GM19240 (cell line): ENCODE measurements at regions not wholly inside any gene's neighbourhood (a gene's known extent, or its start where the extent isn't known, plus 50 kb on each side); places are given as distances from the start of the nearest gene placed in this dataset.

ENCODE experiments used
- DNase-seq: peaks from one replicate; pipeline ENCODE4 v3.0.0; 2011; ENCODE audit warnings: low spot score; ENCODE audit not compliant: insufficient read length

DNA sequence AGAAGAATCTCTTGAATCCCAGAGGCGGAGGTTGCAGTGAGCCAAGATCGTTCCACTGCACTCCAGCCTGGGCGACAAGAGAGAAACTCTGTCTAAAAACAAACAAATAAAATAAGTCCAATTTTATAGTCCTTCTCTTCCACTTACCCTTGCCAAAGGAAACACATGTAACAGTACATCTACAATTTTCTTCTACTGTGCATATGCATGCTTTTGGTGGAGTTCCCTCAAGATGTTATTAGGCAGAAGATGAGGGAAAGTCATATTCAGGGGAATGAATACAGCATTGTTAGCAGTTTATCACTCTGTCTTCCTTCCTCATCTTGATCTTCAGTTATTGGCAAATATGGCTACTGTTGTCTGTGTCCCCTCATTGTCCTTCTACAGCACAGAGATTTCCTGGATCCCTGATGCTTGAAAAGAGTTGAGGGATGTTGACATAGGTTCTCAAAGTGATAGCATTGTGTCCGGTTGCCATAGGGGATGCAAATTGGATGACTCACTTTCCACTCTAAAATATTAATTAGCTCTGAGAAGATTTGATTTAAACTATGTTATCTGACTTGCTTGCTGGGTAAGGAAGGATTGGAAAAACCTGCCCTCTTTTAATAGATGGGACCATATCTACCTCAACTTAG lies 1173.6 kb downstream of the KCNT2 start:
- DNase-seq, result no peak

DNA sequence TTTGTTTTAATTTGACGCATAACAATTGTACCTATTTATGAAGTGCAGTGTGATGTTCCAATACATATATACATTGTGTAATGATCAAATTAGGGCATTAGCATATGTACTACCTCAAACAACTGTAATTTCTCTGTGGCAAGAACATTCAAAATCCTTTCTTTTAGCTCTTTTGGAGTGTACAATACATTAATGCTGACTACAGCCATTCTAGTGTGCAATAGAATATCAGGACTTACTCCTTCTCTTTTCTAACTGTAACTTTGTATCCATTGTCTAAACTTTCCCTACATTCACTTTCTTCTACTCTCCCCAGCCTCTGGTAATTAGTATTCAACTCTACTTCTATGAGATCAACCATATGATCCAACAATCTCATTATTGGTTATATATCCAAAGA lies 1177.4 kb downstream of the KCNT2 start:
- DNase-seq, result no peak

- DNase-seq, result no peak
Measured at GRCh38 chr1:195428927-195429326, 1179.3 kb downstream of the KCNT2 start.

- DNase-seq, result no peak
Measured at GRCh38 chr1:195415584-195415983, 1192.7 kb downstream of the KCNT2 start.

- DNase-seq, result no peak
Measured at GRCh38 chr1:195394567-195394966, 1213.7 kb downstream of the KCNT2 start.

- DNase-seq, result no peak
Measured at GRCh38 chr1:195376190-195376589, 1232.0 kb downstream of the KCNT2 start.

DNA sequence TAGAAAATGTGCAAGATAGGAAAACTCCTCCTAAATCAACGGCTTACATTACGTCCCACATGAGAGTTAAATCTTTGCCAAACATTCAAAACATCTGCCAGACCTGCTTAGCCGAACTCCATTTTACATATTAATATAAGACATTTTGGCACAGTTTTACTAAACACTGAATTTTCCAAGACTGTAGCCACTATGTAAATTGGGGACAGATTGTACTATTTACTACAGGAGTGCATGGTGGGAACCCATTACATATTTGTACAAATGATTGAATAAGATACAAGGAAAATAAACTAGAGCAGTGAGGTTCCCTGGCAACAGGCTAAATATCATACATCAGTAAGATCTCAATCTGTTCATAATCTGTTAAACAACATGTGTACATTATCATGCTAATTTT lies 1234.4 kb downstream of the KCNT2 start:
- DNase-seq, result no peak

- DNase-seq, result no peak
Measured at GRCh38 chr1:195345149-195345548, 1263.1 kb downstream of the KCNT2 start.

- DNase-seq, result no peak
Measured at GRCh38 chr1:195337646-195338045, 1270.6 kb downstream of the KCNT2 start.

- DNase-seq, result no peak
Measured at GRCh38 chr1:195336812-195337211, 1271.4 kb downstream of the KCNT2 start.

DNA sequence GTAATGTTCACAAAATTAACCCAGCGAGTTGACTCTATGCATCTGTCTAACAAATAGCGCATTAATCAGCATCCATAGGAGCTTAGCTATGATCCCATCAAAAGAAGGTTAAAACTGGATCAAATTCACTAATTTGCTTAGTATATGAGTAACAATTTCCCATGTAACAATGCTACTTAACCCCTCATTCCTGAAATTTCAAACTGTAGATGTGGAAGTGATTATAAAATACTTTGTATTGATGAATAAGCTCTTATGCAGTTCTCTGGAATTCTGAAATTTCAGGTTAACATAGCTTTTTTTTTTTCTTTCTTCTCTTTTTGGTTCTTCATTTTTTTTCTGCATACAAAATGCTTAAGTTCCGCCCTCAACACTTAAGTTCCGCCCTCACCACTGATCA lies 1272.7 kb downstream of the KCNT2 start:
- DNase-seq, result no peak

DNA sequence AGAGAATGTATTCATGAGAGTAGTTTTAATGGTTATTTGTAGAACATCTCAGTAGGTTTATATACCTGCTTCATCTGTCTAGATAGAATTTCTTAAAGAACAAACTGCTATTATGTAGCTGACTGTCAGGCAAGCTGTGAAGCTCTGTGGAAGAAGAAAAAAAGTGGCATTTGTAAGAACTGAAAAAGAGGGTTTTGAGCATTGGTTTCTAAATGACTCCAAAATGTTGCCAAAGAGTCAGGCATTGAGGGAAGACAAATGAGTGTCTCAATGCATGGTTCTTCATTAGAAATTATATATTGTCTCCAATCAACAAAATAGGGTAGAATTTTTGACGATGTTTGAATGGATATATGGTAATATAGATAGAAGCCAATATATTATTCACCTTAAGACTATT lies 1276.1 kb downstream of the KCNT2 start:
- no peak for DNase-seq

- DNase-seq, result no peak
Measured at GRCh38 chr1:195328681-195329080, 1279.6 kb downstream of the KCNT2 start.

- DNase-seq, result no peak
Measured at GRCh38 chr1:195328102-195328501, 1280.1 kb downstream of the KCNT2 start.

DNA sequence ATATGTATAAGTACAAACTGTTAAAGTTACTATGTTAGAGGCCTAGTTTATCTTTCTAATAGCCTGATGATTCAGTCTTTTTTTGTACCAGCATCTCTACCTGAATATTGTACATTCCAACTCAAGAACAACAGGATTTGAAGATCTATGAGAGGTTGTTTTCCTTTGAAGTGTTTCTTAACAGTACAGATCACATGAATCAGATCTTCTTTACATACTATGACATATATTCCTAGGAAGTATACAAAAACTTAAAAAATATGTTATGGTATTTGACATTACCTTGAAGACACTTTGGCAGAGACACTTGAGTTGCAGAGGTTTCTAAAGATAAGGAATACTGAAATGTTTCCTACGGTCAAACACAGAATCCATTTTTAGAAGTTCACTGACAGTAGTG lies 1280.9 kb downstream of the KCNT2 start:
- no peak for DNase-seq

GRCh38 chr1:195326325-195326724 lies 1281.9 kb downstream of the KCNT2 start:
- no peak for DNase-seq

DNA sequence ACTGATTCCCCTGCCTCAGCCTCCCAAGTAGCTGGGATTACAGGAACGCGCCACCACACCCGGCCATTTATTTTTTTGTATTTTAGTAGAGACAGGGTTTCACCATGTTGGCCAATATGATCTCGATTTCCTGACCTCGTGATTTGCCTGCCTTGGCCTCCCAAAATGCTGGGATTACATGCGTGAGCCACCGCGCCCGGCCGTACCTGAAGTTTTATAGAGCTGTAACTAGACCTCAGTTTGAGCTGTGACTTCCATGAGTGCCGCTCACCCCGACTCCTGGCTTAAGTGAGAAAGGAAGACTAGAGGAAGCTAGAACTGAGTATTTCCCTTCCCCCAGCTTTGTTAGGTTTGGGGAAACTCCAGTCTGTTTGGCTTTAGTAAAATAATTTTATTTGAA lies 1283.1 kb downstream of the KCNT2 start:
- DNase-seq, result no peak

DNA sequence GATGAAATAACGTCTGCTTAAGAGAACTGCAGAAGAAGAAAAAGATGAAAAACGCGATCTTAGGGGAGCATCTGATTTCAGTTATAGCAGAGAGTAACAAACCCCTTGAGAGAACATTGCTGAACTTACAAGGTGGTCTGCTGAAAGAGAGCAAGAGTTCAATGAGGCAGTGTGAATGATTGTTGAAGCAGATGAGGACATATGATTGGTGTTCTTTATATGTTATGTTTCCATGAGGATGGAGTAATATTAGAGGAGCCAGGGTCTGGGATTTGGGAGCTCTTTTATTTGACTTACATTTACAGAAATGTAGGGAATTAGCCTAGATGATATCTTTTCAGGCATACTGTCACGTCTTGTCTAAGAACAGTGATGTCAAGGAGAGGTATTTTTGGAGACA lies 1302.0 kb downstream of the KCNT2 start:
- no peak for DNase-seq

GRCh38 chr1:195294911-195295310 lies 1313.3 kb downstream of the KCNT2 start:
- DNase-seq, result no peak

GRCh38 chr1:195278644-195279043 lies 1329.6 kb downstream of the KCNT2 start:
- DNase-seq, result no peak

- DNase-seq, result no peak
Measured at GRCh38 chr1:195275710-195276109, 1332.5 kb downstream of the KCNT2 start.

- DNase-seq, result no peak
Measured at GRCh38 chr1:195251900-195252299, 1356.3 kb downstream of the KCNT2 start.

DNA sequence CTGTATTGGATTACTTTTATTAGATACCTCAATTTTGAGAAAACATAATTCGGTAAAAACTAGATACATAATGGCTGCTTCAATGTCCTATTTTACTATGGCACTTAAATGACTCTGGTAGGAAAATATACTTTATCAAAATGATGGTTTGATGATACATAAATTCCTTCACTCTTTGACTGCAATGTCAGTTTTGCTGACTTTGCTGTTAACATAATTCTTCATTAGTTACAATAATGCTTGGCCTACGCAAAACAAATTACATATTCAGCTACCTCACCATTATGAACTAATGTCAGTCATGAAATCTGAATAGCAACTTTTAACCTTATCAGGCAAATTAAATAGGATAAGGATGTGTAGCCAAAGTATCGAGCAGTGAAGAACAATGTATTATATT lies 1364.7 kb downstream of the KCNT2 start:
- no peak for DNase-seq

DNA sequence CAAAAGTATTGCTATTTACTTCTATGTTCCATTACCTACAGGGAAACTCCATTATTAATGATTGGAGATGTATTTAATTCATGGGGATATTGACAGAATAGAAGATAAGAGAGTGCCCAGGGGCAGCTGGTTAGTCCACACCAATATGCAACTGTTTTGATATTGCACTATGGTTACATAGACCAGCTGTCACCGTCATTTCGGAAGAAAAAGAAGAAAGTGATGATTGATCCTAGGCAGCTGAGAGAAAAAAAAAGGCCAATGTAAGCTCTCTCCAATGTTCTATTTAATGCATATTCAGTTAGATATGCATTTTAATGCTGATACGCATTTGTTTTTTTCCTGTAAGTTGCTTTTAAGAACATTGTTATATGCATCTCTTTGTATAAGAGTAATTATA lies 1367.2 kb downstream of the KCNT2 start:
- DNase-seq, result no peak
